ENCODE measurements at regions not wholly inside any gene's neighbourhood (a gene's known extent, or its start where the extent isn't known, plus 50 kb on each side); places are given as distances from the start of the nearest gene placed in this dataset.

GRCh38 chr1:119219711-119220110 lies 79.3 kb upstream of the WARS2 start (continued):
- no peak for TF ChIP-seq CTCF (IDR thresholded peaks at IDR 0.05)
- no peak for TF ChIP-seq MAX (IDR thresholded peaks at IDR 0.05; ENCODE audit: low read depth)
- TF ChIP-seq, protein P1, sequence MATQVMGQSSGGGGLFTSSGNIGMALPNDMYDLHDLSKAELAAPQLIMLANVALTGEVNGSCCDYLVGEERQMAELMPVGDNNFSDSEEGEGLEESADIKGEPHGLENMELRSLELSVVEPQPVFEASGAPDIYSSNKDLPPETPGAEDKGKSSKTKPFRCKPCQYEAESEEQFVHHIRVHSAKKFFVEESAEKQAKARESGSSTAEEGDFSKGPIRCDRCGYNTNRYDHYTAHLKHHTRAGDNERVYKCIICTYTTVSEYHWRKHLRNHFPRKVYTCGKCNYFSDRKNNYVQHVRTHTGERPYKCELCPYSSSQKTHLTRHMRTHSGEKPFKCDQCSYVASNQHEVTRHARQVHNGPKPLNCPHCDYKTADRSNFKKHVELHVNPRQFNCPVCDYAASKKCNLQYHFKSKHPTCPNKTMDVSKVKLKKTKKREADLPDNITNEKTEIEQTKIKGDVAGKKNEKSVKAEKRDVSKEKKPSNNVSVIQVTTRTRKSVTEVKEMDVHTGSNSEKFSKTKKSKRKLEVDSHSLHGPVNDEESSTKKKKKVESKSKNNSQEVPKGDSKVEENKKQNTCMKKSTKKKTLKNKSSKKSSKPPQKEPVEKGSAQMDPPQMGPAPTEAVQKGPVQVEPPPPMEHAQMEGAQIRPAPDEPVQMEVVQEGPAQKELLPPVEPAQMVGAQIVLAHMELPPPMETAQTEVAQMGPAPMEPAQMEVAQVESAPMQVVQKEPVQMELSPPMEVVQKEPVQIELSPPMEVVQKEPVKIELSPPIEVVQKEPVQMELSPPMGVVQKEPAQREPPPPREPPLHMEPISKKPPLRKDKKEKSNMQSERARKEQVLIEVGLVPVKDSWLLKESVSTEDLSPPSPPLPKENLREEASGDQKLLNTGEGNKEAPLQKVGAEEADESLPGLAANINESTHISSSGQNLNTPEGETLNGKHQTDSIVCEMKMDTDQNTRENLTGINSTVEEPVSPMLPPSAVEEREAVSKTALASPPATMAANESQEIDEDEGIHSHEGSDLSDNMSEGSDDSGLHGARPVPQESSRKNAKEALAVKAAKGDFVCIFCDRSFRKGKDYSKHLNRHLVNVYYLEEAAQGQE (IDR thresholded peaks at IDR 0.05; ENCODE audit: low read depth, low read length): no peak
- no peak for TF ChIP-seq CHD2 (IDR thresholded peaks at IDR 0.05; ENCODE audit: low read length, partially characterized antibody)
- no peak for TF ChIP-seq TCF12 (IDR thresholded peaks at IDR 0.05)
- TF ChIP-seq POLR2AphosphoS5 (IDR thresholded peaks at IDR 0.05; ENCODE audit: low read depth, low read length): no peak
- no peak for TF ChIP-seq MEF2A (IDR thresholded peaks at IDR 0.05; ENCODE audit: borderline replicate concordance, low read depth)
- no peak for TF ChIP-seq EZH2phosphoT487 (IDR thresholded peaks at IDR 0.05; ENCODE audit: borderline replicate concordance, low read depth)
- no peak for TF ChIP-seq SIN3A (IDR thresholded peaks at IDR 0.05; ENCODE audit: borderline replicate concordance, low read depth, low read length)
- TF ChIP-seq NRF1 (IDR thresholded peaks at IDR 0.05; ENCODE audit: low read depth, low read length): no peak

- H3K4me1 ChIP-seq (ENCODE audit: control insufficient read depth in 1 of 2, insufficient read depth in 2 of 2, low read depth in 1 of 2, low read length in 1 of 2): no peaks in the 10 kb centered on the region; a peak in 1 of 4 replicates
- no peaks in the 10 kb centered on the region for H3K36me3 ChIP-seq (replicated peaks in 1 of 2; ENCODE audit: control insufficient read depth in 1 of 2, insufficient read depth in 2 of 2, low read length in 1 of 2)
- ChIA-PET POLR2A (no interaction called here), CTCF (no interaction called here)
- no peaks in the 10 kb centered on the region for H4K20me1 ChIP-seq (ENCODE audit: insufficient read depth)
- H2AFZ ChIP-seq (ENCODE audit: low read depth): no peak overlapping the region
- no peaks in the 10 kb centered on the region for H3K27me3 ChIP-seq (ENCODE audit: insufficient read depth)
- DNase-seq: no peak
- no peak overlapping the region for H3K27ac ChIP-seq (ENCODE audit: low read depth in 2 of 2, low read length in 1 of 2)
- H3K9me3 ChIP-seq: no peaks in the 10 kb centered on the region
- no peaks in the 10 kb centered on the region for H3F3A ChIP-seq (replicated peaks; ENCODE audit: insufficient read depth)
- no peak overlapping the region for H3K4me3 ChIP-seq (ENCODE audit: low read depth in 2 of 2, low read length in 1 of 2)
- no peaks in the 10 kb centered on the region for H3K9me2 ChIP-seq
- H3K79me2 ChIP-seq (ENCODE audit: insufficient read depth): no peaks in the 10 kb centered on the region
- H3K4me2 ChIP-seq: no peak overlapping the region
- no peak overlapping the region for H3K9ac ChIP-seq
- TF ChIP-seq GABPA (IDR thresholded peaks at IDR 0.05; ENCODE audit: low read depth): no peak
- TF ChIP-seq RAD21 (IDR thresholded peaks at IDR 0.05; ENCODE audit: low read length): no peak
- TF ChIP-seq POLR2AphosphoS5 (IDR thresholded peaks at IDR 0.05; ENCODE audit: low read depth, low read length): no peak
- TF ChIP-seq, protein P2, sequence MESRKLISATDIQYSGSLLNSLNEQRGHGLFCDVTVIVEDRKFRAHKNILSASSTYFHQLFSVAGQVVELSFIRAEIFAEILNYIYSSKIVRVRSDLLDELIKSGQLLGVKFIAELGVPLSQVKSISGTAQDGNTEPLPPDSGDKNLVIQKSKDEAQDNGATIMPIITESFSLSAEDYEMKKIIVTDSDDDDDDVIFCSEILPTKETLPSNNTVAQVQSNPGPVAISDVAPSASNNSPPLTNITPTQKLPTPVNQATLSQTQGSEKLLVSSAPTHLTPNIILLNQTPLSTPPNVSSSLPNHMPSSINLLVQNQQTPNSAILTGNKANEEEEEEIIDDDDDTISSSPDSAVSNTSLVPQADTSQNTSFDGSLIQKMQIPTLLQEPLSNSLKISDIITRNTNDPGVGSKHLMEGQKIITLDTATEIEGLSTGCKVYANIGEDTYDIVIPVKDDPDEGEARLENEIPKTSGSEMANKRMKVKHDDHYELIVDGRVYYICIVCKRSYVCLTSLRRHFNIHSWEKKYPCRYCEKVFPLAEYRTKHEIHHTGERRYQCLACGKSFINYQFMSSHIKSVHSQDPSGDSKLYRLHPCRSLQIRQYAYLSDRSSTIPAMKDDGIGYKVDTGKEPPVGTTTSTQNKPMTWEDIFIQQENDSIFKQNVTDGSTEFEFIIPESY (IDR thresholded peaks at IDR 0.05; ENCODE audit: borderline replicate concordance, low read depth): no peak
- TF ChIP-seq ELF1 (IDR thresholded peaks at IDR 0.05): no peak
- TF ChIP-seq TCF12 (IDR thresholded peaks at IDR 0.05): no peak
- no peak for TF ChIP-seq GATA2 (CRISPR knock-in tag; IDR thresholded peaks at IDR 0.05)
- TF ChIP-seq NFIC (IDR thresholded peaks at IDR 0.05; ENCODE audit: borderline replicate concordance): no peak
- no peak for TF ChIP-seq NRF1 (IDR thresholded peaks at IDR 0.05; ENCODE audit: low read depth, low read length)
- TF ChIP-seq, protein P3, sequence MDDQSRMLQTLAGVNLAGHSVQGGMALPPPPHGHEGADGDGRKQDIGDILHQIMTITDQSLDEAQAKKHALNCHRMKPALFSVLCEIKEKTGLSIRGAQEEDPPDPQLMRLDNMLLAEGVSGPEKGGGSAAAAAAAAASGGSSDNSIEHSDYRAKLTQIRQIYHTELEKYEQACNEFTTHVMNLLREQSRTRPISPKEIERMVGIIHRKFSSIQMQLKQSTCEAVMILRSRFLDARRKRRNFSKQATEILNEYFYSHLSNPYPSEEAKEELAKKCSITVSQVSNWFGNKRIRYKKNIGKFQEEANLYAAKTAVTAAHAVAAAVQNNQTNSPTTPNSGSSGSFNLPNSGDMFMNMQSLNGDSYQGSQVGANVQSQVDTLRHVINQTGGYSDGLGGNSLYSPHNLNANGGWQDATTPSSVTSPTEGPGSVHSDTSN (IDR thresholded peaks at IDR 0.05): no peak
- no peak for TF ChIP-seq TEAD4 (IDR thresholded peaks at IDR 0.05; ENCODE audit: borderline replicate concordance, insufficient read depth)
- no peak for TF ChIP-seq IRF3 (IDR thresholded peaks at IDR 0.05; ENCODE audit: low read depth, low read length)
- TF ChIP-seq TAF1 (IDR thresholded peaks at IDR 0.05; ENCODE audit: borderline replicate concordance, low read depth, low read length): no peak
- TF ChIP-seq FOSL2 (IDR thresholded peaks at IDR 0.05; ENCODE audit: borderline replicate concordance, low read depth): no peak
- no peak for TF ChIP-seq RCOR1 (IDR thresholded peaks at IDR 0.05; ENCODE audit: low read length)
These were observed 80.5 kb upstream of the WARS2 start for GRCh38 chr1:119220991-119221390.
